K562 (cell line): ENCODE measurements at regions not wholly inside any gene's neighbourhood (a gene's known extent, or its start where the extent isn't known, plus 50 kb on each side); places are given as distances from the start of the nearest gene placed in this dataset.

Experiments used
- NR3C1 ChIP-seq: sonication (generic); formaldehyde crosslinking; IDR thresholded peaks from 2 replicates; pipeline ENCODE4 v1.8.1; 2022; ENCODE audit warnings: missing genetic modification reagents
- POLR2A ChIP-seq: fragments of 450-650 bp; conservative IDR thresholded peaks from 2 replicates; pipeline ENCODE4 v1.6.1; 2016
- ZSCAN29 ChIP-seq: fragments of 450-650 bp; IDR thresholded peaks from 2 replicates; pipeline ENCODE4 v1.6.1; 2017

GRCh38 chr22:49308300-49308699, 519.4 kb downstream of the BRD1 start:
- TF ChIP-seq POLR2A (no peak), ZSCAN29 (no peak), NR3C1 (CRISPR knock-in tag) (no peak)
